GM21367 (cell line): ENCODE measurements at regions not wholly inside any gene's neighbourhood (a gene's known extent, or its start where the extent isn't known, plus 50 kb on each side); places are given as distances from the start of the nearest gene placed in this dataset.
"Not testable (repeated sequence)": the region's sequence is repeated elsewhere in the genome, so short reads cannot be mapped to it uniquely, and the experiment has no call there.

Experiments used
- ATAC-seq: cut with Tn5 transposase; IDR thresholded peaks from one replicate; pipeline ENCODE4 v1.9.1; 2021; ENCODE audit not compliant: unreplicated experiment

GRCh38 chr4:85153221-85153620 is 186.7 kb upstream of the WDFY3 start:
- ATAC-seq, result no peak

- no peak for ATAC-seq
Measured at GRCh38 chr4:85154591-85154990, 188.1 kb upstream of the WDFY3 start.

GRCh38 chr4:85165808-85166207 is 199.3 kb upstream of the WDFY3 start:
- no peak for ATAC-seq

- no peak for ATAC-seq
Measured at GRCh38 chr4:85166318-85166717, 199.8 kb upstream of the WDFY3 start.

- no peak for ATAC-seq
Measured at GRCh38 chr4:85168234-85168834, 201.8 kb upstream of the WDFY3 start.

GRCh38 chr4:85170241-85170640 is 203.8 kb upstream of the WDFY3 start:
- no peak for ATAC-seq

- ATAC-seq, result no peak
Measured at GRCh38 chr4:85175190-85175589, 208.7 kb upstream of the WDFY3 start.

GRCh38 chr4:85177092-85177491 is 210.6 kb upstream of the WDFY3 start:
- no peak for ATAC-seq

- no peak for ATAC-seq
Measured at GRCh38 chr4:85177679-85178078, 211.2 kb upstream of the WDFY3 start.

- no peak for ATAC-seq
Measured at GRCh38 chr4:85180533-85180932, 214.0 kb upstream of the WDFY3 start.

GRCh38 chr4:85187106-85187505 is 220.6 kb upstream of the WDFY3 start:
- no peak for ATAC-seq

- not testable (repeated sequence) for ATAC-seq
Measured at GRCh38 chr4:85196015-85196414, 229.5 kb upstream of the WDFY3 start.

- ATAC-seq, result no peak
Measured at GRCh38 chr4:85200106-85200505, 233.6 kb upstream of the WDFY3 start.

- ATAC-seq, result no peak
Measured at GRCh38 chr4:85209161-85209560, 242.7 kb upstream of the WDFY3 start.

GRCh38 chr4:85210353-85210752 is 243.9 kb upstream of the WDFY3 start:
- ATAC-seq, result no peak

GRCh38 chr4:85216571-85216970 is 250.1 kb upstream of the WDFY3 start:
- ATAC-seq, result not testable (repeated sequence)

GRCh38 chr4:85218756-85219155 is 252.3 kb upstream of the WDFY3 start:
- ATAC-seq, result no peak

GRCh38 chr4:85221606-85222005 is 253.3 kb upstream of the ARHGAP24 start:
- no peak for ATAC-seq

- no peak for ATAC-seq
Measured at GRCh38 chr4:85222561-85222960, 252.4 kb upstream of the ARHGAP24 start.

- no peak for ATAC-seq
Measured at GRCh38 chr4:85228264-85228663, 246.7 kb upstream of the ARHGAP24 start.

- no peak for ATAC-seq
Measured at GRCh38 chr4:85233516-85233915, 241.4 kb upstream of the ARHGAP24 start.

GRCh38 chr4:85243857-85244256 is 231.1 kb upstream of the ARHGAP24 start:
- ATAC-seq, result no peak

GRCh38 chr4:85244638-85245037 is 230.3 kb upstream of the ARHGAP24 start:
- no peak for ATAC-seq
